B cell (primary cell): ENCODE measurements at regions not wholly inside any gene's neighbourhood (a gene's known extent, or its start where the extent isn't known, plus 50 kb on each side); places are given as distances from the start of the nearest gene placed in this dataset.

Experiments used
- ATAC-seq: fragments of 200-7000 bp; cut with Tn5 transposase; one replicate; pipeline ENCODE4 v1.10.0; 2021; ENCODE audit warnings: low read depth, mild to moderate bottlenecking, moderate number of reproducible peaks, moderate library complexity
- CTCF ChIA-PET: fragments of 350-600 bp; sonication (Branson Sonifier 250); formaldehyde crosslinking; loops from one replicate; lab custom pipeline; 2021; ENCODE audit warnings: antibody characterized with exemption, inconsistent platforms; lab: Charles Lee
- POLR2A ChIA-PET: fragments of 350-600 bp; sonication (Branson Sonifier 250); formaldehyde crosslinking; loops from one replicate; lab custom pipeline; 2021; ENCODE audit warnings: antibody characterized with exemption; lab: Charles Lee
- DNase-seq: peaks from one replicate; pipeline ENCODE4 v3.0.0; 2013
- H2AFZ ChIP-seq: 2 replicates; pipeline ENCODE4 v1.6.1; 2012; ENCODE audit warnings: mild to moderate bottlenecking, low read depth, low read length; ENCODE audit not compliant: insufficient read depth, poor library complexity, severe bottlenecking
- H3K27ac ChIP-seq, 2 donors: 1 replicate in 1 of 2; 2 replicates in 1 of 2; pipeline ENCODE4 v1.5.1; 2012 to 2013; ENCODE audit warnings: low read length in 2 of 2, mild to moderate bottlenecking in 2 of 2, moderate library complexity in 1 of 2
- H3K27me3 ChIP-seq, 4 experiments: fragments of 200-600 bp in 1 of 4; sonication (generic) in 1 of 4; replicated peaks in 1 of 4; 1 replicate in 2 of 4; 2 replicates in 2 of 4; pipeline versions ENCODE4 v1.6.1 to v1.7.0; 2013 to 2016; ENCODE audit warnings: low read length in 3 of 4, mild to moderate bottlenecking in 2 of 4, mixed read lengths in 1 of 4, moderate library complexity in 1 of 4; ENCODE audit not compliant: insufficient read depth in 4 of 4, control insufficient read depth in 3 of 4; ENCODE audit errors: control extremely low read depth in 1 of 4
- H3K36me3 ChIP-seq, 2 experiments: replicated peaks in 1 of 2; 1 replicate in 1 of 2; 2 replicates in 1 of 2; pipeline versions ENCODE4 v1.6.1 to v1.7.1; 2013; ENCODE audit warnings: low read length in 1 of 2; ENCODE audit not compliant: insufficient read depth in 2 of 2, control insufficient read depth in 1 of 2; ENCODE audit errors: control extremely low read depth in 1 of 2, extremely low read depth in 1 of 2
- H3K4me1 ChIP-seq, 2 donors: fragments of 200-600 bp in 1 of 2; sonication (generic) in 1 of 2; 1 replicate in 1 of 2; 2 replicates in 1 of 2; pipeline versions ENCODE4 v1.5.1 to v1.6.1; 2013 to 2017; ENCODE audit warnings: low read length in 2 of 2; ENCODE audit not compliant: control insufficient read depth in 2 of 2, insufficient read depth in 2 of 2
- H3K4me2 ChIP-seq: replicated peaks from 2 replicates; pipeline ENCODE3; 2012; ENCODE audit warnings: mild to moderate bottlenecking, low read depth, low read length; ENCODE audit not compliant: poor library complexity, severe bottlenecking
- H3K4me3 ChIP-seq, 5 experiments: fragments of 200-600 bp in 1 of 5; sonication (generic) in 1 of 5; 1 replicate in 3 of 5; 2 replicates in 2 of 5; pipeline versions ENCODE4 v1.5.1 to v1.7.0; 2011 to 2016; ENCODE audit warnings: low read length in 4 of 5, mild to moderate bottlenecking in 4 of 5, low read depth in 2 of 5, control low read depth in 1 of 5, moderate library complexity in 1 of 5; ENCODE audit not compliant: insufficient read depth in 1 of 5; ENCODE audit errors: control extremely low read depth in 1 of 5, extremely low read depth in 1 of 5
- H3K79me2 ChIP-seq: fragments of 200-600 bp; sonication (generic); one replicate; pipeline ENCODE4 v1.6.0; 2016; ENCODE audit warnings: low read length; ENCODE audit not compliant: control insufficient read depth, insufficient read depth
- H3K9ac ChIP-seq: fragments of 200-600 bp; sonication (generic); 2 replicates; pipeline ENCODE4 v1.6.1; 2017; ENCODE audit warnings: mild to moderate bottlenecking, low read length, moderate library complexity
- H3K9me3 ChIP-seq, 3 donors: one replicate each; pipeline versions ENCODE4 v1.6.1 to v1.7.1; 2013; ENCODE audit warnings: low read length in 2 of 3; ENCODE audit not compliant: control insufficient read depth in 2 of 3, insufficient read depth in 1 of 3; ENCODE audit errors: control extremely low read depth in 1 of 3
- H4K20me1 ChIP-seq: 2 replicates; pipeline ENCODE4 v1.6.0; 2012; ENCODE audit warnings: mild to moderate bottlenecking, low read length; ENCODE audit not compliant: insufficient read depth, control insufficient read depth, poor library complexity, severe bottlenecking
- H3K27ac Mint-ChIP-seq: one replicate; pipeline ENCODE4 v1.8.0; 2021; ENCODE audit warnings: mixed read lengths
- H3K27me3 Mint-ChIP-seq: one replicate; pipeline ENCODE4 v1.8.0; 2021; ENCODE audit warnings: mixed read lengths
- H3K4me1 Mint-ChIP-seq: one replicate; pipeline ENCODE4 v1.8.0; 2021; ENCODE audit warnings: mixed read lengths
- H3K4me3 Mint-ChIP-seq: one replicate; pipeline ENCODE4 v1.8.0; 2021; ENCODE audit warnings: mixed read lengths
- H3K9me3 Mint-ChIP-seq: one replicate; pipeline ENCODE4 v1.8.0; 2022; ENCODE audit warnings: mixed read lengths; ENCODE audit not compliant: insufficient read depth
- EZH2 ChIP-seq: IDR thresholded peaks from 2 replicates; pipeline ENCODE4 v1.6.1; 2012; ENCODE audit warnings: borderline replicate concordance, low read depth, mild to moderate bottlenecking, moderate library complexity, low read length; ENCODE audit not compliant: insufficient read depth, poor library complexity, severe bottlenecking
- WGBS: methylation state at CpG from one replicate; pipeline ENCODE4 v1.1.5; 2013; ENCODE audit warnings: missing lambda C conversion rate; ENCODE audit not compliant: insufficient coverage; 5-methylcytosine and 5-hydroxymethylcytosine counted together
- intact Hi-C: fragments of 100-400 bp; cut with micrococcal nuclease; formaldehyde crosslinking; loops from one replicate; pipeline ENCODE4 v1.10.0; 2022
- TF ChIP-seq, protein P1 (sequence below): fragments of 200-600 bp; IDR thresholded peaks from one replicate; pipeline ENCODE4 v1.8.0; 2022; ENCODE audit warnings: antibody characterized with exemption, mild to moderate bottlenecking

DNA sequence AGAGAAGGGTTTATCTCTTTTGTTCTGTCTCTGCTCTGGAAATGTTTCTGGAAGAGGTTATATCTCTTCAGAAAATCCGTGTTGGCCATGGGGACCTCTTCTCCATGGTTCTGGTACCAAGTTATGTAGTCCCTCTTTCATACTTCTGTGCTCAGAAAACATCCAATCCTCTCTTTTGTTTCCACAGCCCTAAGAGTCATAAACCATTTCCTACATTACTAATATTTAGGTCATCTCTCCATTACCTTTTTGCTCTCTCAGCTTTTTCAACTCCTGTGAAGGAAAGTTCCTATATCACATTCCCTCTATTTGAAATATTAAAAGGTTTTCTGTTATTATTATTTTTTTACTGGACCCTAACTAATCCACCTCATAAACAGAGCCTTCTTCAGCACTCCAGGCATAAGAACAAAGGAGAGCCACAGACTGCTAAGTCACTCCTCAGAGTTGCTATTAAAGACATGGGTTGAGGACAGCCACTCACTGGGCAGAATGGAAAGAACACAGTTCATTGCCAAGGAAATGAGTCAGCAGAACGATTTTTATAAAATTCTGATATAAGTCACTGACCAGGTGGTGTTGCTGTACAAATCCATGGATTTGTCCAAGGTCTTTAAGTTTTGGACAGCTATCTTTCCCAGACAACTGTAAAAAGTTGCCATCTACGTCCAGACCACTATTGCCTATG lies 122.4 kb upstream of the NPY2R start:
- no peak overlapping the region for H3K27ac Mint-ChIP-seq
- H3K4me2 ChIP-seq, result no peak overlapping the region
- 60% methylated on average over 2 of the region's 3 CpGs for WGBS

DNA sequence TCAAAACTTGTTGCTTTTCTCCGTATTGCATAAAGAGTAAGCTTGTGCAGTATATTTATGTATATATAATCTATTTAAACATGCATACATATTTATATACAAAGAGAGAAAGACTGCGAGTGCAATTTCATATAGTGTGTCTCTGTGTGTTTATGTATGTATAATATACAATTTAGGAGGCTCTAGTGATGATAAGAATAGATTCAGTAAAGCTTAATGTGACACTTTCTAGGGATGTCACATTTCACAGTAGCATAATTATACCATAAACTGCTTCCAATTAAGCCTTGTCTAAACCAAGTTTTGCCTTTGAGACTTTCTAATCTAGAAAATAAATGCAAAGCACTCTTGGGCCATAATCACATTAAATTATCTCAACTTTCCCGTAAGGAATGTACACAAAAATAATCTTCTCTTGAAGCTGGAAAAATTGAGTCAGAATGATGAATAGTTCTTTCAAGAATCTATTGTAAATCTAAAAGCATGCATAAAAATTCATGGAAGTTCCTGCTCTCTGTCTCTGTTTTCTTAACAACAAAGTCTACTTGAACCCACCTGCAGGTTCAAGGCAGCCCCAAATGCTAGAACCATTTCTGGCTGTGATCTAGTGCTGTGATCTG lies 114.1 kb upstream of the NPY2R start:
- CTCF ChIA-PET, result no interaction called here
- Mint-ChIP-seq H3K4me3 (no peak overlapping the region), H3K4me1 (no peaks in the 10 kb centered on the region), H3K9me3 (no peaks in the 10 kb centered on the region), H3K27me3 (no peaks in the 10 kb centered on the region), H3K27ac (no peak overlapping the region)
- WGBS, result no CpG with 5 or more reads among the region's 3 CpGs
- Histone ChIP-seq H2AFZ (no peak overlapping the region), H3K4me2 (no peak overlapping the region), H3K27me3 (no peaks in the 10 kb centered on the region), H3K79me2 (no peaks in the 10 kb centered on the region), H3K36me3 (no peaks in the 10 kb centered on the region), H3K27ac (no peak overlapping the region), H3K9ac (no peak overlapping the region), H3K4me3 (no peak overlapping the region), H3K9me3 (no peaks in the 10 kb centered on the region), H4K20me1 (no peaks in the 10 kb centered on the region), H3K4me1 (no peaks in the 10 kb centered on the region)
- ATAC-seq (no peak), DNase-seq (no peak)
- POLR2A ChIA-PET, result no interaction called here
- TF ChIP-seq, protein P1, sequence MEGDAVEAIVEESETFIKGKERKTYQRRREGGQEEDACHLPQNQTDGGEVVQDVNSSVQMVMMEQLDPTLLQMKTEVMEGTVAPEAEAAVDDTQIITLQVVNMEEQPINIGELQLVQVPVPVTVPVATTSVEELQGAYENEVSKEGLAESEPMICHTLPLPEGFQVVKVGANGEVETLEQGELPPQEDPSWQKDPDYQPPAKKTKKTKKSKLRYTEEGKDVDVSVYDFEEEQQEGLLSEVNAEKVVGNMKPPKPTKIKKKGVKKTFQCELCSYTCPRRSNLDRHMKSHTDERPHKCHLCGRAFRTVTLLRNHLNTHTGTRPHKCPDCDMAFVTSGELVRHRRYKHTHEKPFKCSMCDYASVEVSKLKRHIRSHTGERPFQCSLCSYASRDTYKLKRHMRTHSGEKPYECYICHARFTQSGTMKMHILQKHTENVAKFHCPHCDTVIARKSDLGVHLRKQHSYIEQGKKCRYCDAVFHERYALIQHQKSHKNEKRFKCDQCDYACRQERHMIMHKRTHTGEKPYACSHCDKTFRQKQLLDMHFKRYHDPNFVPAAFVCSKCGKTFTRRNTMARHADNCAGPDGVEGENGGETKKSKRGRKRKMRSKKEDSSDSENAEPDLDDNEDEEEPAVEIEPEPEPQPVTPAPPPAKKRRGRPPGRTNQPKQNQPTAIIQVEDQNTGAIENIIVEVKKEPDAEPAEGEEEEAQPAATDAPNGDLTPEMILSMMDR, result no peak
- TF ChIP-seq EZH2, result no peak
- intact Hi-C loops, result no loop called here

More for the DNA sequence above, 122.4 kb upstream of the NPY2R start:
- Histone ChIP-seq H3K9ac (no peak overlapping the region), H4K20me1 (no peaks in the 10 kb centered on the region), H3K4me1 (no peaks in the 10 kb centered on the region), H3K79me2 (no peaks in the 10 kb centered on the region), H2AFZ (no peak overlapping the region), H3K36me3 (no peaks in the 10 kb centered on the region), H3K27me3 (no peaks in the 10 kb centered on the region), H3K4me3 (no peak overlapping the region), H3K9me3 (no peaks in the 10 kb centered on the region), H3K27ac (no peak overlapping the region)
- intact Hi-C loops, result no loop called here
- Mint-ChIP-seq H3K9me3 (no peaks in the 10 kb centered on the region), H3K4me1 (no peaks in the 10 kb centered on the region), H3K4me3 (no peak overlapping the region), H3K27me3 (no peaks in the 10 kb centered on the region)
- TF ChIP-seq EZH2, result no peak
- TF ChIP-seq, protein P1, result no peak
- CTCF ChIA-PET, result no interaction called here
- ATAC-seq, result no peak
- POLR2A ChIA-PET, result no interaction called here
- no peak for DNase-seq
